ENCODE measurements at regions not wholly inside any gene's neighbourhood (a gene's known extent, or its start where the extent isn't known, plus 50 kb on each side); places are given as distances from the start of the nearest gene placed in this dataset.

DNA sequence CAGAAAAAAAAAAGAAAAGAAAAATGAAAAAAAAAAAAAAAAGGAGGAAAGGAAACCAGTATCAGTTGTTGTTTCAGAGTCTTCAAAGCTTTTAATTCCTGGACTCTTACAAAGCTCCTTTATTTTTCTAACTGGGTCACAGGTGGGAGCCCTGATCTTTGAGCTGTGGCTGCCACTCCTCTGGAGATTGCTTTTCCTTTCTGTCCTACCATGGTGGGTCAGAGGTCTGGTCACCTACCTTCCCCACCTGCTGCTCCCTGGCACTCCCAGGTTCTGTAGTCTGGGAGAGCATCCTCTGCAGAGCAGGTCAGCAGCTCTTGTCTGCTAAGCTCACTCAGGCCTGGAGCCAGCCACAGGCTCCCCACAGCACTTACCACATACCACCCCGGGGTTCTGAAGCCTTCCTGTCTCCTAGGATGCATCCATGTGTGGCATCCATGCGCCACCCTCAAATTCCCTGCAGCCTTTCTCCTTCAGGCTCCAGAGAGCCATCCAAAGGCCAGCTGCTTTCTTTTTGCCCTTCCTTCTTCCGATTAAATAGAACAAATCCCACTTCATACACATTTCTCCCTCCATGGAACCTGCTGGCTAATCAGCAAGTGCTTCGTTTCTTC, 73.2 kb upstream of the TPK1 start:
- peaks cover 16 to 21% of the 10 kb centered on the region in 2 donors for H3K4me1 ChIP-seq (ENCODE audit: control insufficient read depth in 2 of 2, insufficient read depth in 2 of 2, low read length in 2 of 2)
- no peak for ATAC-seq (ENCODE audit: low read depth)
- TF ChIP-seq, protein P1, sequence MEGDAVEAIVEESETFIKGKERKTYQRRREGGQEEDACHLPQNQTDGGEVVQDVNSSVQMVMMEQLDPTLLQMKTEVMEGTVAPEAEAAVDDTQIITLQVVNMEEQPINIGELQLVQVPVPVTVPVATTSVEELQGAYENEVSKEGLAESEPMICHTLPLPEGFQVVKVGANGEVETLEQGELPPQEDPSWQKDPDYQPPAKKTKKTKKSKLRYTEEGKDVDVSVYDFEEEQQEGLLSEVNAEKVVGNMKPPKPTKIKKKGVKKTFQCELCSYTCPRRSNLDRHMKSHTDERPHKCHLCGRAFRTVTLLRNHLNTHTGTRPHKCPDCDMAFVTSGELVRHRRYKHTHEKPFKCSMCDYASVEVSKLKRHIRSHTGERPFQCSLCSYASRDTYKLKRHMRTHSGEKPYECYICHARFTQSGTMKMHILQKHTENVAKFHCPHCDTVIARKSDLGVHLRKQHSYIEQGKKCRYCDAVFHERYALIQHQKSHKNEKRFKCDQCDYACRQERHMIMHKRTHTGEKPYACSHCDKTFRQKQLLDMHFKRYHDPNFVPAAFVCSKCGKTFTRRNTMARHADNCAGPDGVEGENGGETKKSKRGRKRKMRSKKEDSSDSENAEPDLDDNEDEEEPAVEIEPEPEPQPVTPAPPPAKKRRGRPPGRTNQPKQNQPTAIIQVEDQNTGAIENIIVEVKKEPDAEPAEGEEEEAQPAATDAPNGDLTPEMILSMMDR (IDR thresholded peaks at IDR 0.05): no peak
- no peak for TF ChIP-seq EZH2 (IDR thresholded peaks at IDR 0.05; ENCODE audit: borderline replicate concordance, insufficient read depth, low read depth, low read length, poor library complexity, severe bottlenecking)
- Mint-ChIP-seq H3K4me3 (no peak overlapping the region), H3K9me3 (ENCODE audit: insufficient read depth) (no peaks in the 10 kb centered on the region), H3K27ac (no peak overlapping the region), H3K27me3 (peaks cover 14% of the 10 kb centered on the region), H3K4me1 (peaks cover 22% of the 10 kb centered on the region)
- H3K79me2 ChIP-seq (ENCODE audit: control insufficient read depth, insufficient read depth, low read length): no peaks in the 10 kb centered on the region
- no peak overlapping the region for H3K4me2 ChIP-seq (replicated peaks; ENCODE audit: low read depth, low read length, poor library complexity, severe bottlenecking)
- WGBS (ENCODE audit: insufficient coverage): 65% methylated on average over 4 of the region's 4 CpGs
- no peak for DNase-seq
- no peak overlapping the region for H3K27ac ChIP-seq (ENCODE audit: low read length in 2 of 2)
- ChIA-PET POLR2A (no interaction called here), CTCF (interaction anchor here (0.6 kb wide), 1 partner anchor 170 kb away, joined by 3 read pairs; no protein-coding TSS in a partner anchor)
- intact Hi-C loops (cut with micrococcal nuclease): no loop called here
- H3K9me3 ChIP-seq (ENCODE audit: control extremely low read depth in 1 of 3, control insufficient read depth in 2 of 3, insufficient read depth in 1 of 3, low read length in 2 of 3): no peaks in the 10 kb centered on the region
- peaks cover 0 to 8% (median 0%) of the 10 kb centered on the region in 4 experiments for H3K27me3 ChIP-seq (replicated peaks in 1 of 4; ENCODE audit: control extremely low read depth in 1 of 4, control insufficient read depth in 3 of 4, insufficient read depth in 4 of 4, low read length in 3 of 4)
- no peak overlapping the region for H3K4me3 ChIP-seq (ENCODE audit: control extremely low read depth in 1 of 5, extremely low read depth in 1 of 5, insufficient read depth in 1 of 5, low read depth in 2 of 5, low read length in 4 of 5)
- no peak overlapping the region for H2AFZ ChIP-seq (ENCODE audit: insufficient read depth, low read depth, low read length, poor library complexity, severe bottlenecking)
- no peaks in the 10 kb centered on the region for H3K36me3 ChIP-seq (replicated peaks in 1 of 2; ENCODE audit: control extremely low read depth in 1 of 2, control insufficient read depth in 1 of 2, extremely low read depth in 1 of 2, insufficient read depth in 2 of 2, low read length in 1 of 2)
- H3K9ac ChIP-seq (ENCODE audit: low read length): no peak overlapping the region
- H4K20me1 ChIP-seq (ENCODE audit: control insufficient read depth, insufficient read depth, low read length, poor library complexity, severe bottlenecking): no peaks in the 10 kb centered on the region

DNA sequence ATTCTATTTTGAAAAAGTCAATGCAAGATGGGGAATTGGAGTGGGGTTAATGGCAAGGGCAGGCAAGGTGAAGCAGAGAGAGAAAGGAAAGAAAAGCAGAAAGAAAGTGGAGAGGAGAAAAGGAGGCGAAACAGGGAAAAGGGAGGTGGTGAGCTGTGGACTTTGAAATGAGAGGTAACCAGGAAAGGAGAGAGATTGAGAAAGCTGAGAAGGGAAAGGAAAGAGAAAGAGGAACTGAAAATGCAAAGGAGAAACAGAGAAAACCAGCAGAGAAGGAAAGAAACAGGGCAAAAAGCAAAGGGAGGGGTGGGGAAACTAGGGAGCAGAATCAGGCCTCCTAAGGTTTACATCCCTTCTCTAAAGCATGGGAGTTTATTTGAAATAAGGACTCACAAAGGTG, 72.5 kb upstream of the TPK1 start:
- no peak for DNase-seq
- Histone ChIP-seq H3K9me3 (ENCODE audit: control extremely low read depth in 1 of 3, control insufficient read depth in 2 of 3, insufficient read depth in 1 of 3, low read length in 2 of 3) (no peaks in the 10 kb centered on the region), H2AFZ (ENCODE audit: insufficient read depth, low read depth, low read length, poor library complexity, severe bottlenecking) (no peak overlapping the region), H3K4me2 (replicated peaks; ENCODE audit: low read depth, low read length, poor library complexity, severe bottlenecking) (peak overlapping the region; percentile 38), H3K36me3 (replicated peaks in 1 of 2; ENCODE audit: control extremely low read depth in 1 of 2, control insufficient read depth in 1 of 2, extremely low read depth in 1 of 2, insufficient read depth in 2 of 2, low read length in 1 of 2) (no peaks in the 10 kb centered on the region), H3K4me1 (ENCODE audit: control insufficient read depth in 2 of 2, insufficient read depth in 2 of 2, low read length in 2 of 2) (peaks cover 16 to 21% of the 10 kb centered on the region in 2 donors), H4K20me1 (ENCODE audit: control insufficient read depth, insufficient read depth, low read length, poor library complexity, severe bottlenecking) (no peaks in the 10 kb centered on the region), H3K79me2 (ENCODE audit: control insufficient read depth, insufficient read depth, low read length) (no peaks in the 10 kb centered on the region), H3K27ac (ENCODE audit: low read length in 2 of 2) (no peak overlapping the region), H3K27me3 (replicated peaks in 1 of 4; ENCODE audit: control extremely low read depth in 1 of 4, control insufficient read depth in 3 of 4, insufficient read depth in 4 of 4, low read length in 3 of 4) (peaks cover 0 to 8% (median 0%) of the 10 kb centered on the region in 4 experiments), H3K9ac (ENCODE audit: low read length) (no peak overlapping the region), H3K4me3 (ENCODE audit: control extremely low read depth in 1 of 5, extremely low read depth in 1 of 5, insufficient read depth in 1 of 5, low read depth in 2 of 5, low read length in 4 of 5) (no peak overlapping the region)
- peaks cover 14% of the 10 kb centered on the region for H3K27me3 Mint-ChIP-seq
- CTCF ChIA-PET: no interaction called here
- intact Hi-C loops (cut with micrococcal nuclease): no loop called here
- 75% methylated on average over 1 of the region's 1 CpG for WGBS (ENCODE audit: insufficient coverage)
- no peak overlapping the region for H3K4me3 Mint-ChIP-seq
- ATAC-seq (ENCODE audit: low read depth): no peak
- POLR2A ChIA-PET: no interaction called here
- no peak overlapping the region for H3K27ac Mint-ChIP-seq
- no peaks in the 10 kb centered on the region for H3K9me3 Mint-ChIP-seq (ENCODE audit: insufficient read depth)
- TF ChIP-seq, protein P1 (IDR thresholded peaks at IDR 0.05): no peak
- TF ChIP-seq EZH2 (IDR thresholded peaks at IDR 0.05; ENCODE audit: borderline replicate concordance, insufficient read depth, low read depth, low read length, poor library complexity, severe bottlenecking): no peak
- peaks cover 22% of the 10 kb centered on the region for H3K4me1 Mint-ChIP-seq
